GM12801 (cell line): ENCODE measurements at regions not wholly inside any gene's neighbourhood (a gene's known extent, or its start where the extent isn't known, plus 50 kb on each side); places are given as distances from the start of the nearest gene placed in this dataset.

Experiments
- TF ChIP-seq, protein P1 (sequence below): IDR thresholded peaks from one replicate; pipeline ENCODE4 v1.5.1; 2011; ENCODE audit warnings: control low read depth; ENCODE audit not compliant: insufficient read length; ENCODE audit errors: extremely low read depth

DNA sequence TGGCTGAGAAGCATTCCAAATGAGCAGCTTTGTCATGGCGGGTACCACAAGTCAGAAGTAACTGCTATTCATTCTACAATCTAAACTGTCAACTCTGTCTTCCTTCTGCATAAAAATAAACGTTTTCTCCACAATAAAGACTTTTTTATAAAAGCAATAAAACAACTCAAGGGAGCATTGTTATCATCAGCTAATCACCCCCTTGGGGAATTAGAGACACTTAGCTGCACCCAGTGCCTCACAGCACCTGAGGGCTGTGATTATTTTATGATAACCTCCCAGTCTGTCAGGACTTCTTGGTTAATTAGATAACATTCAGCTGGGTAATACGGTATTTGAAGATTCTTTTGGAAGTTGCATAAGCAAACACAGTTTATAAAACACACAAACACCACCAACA, 155.6 kb downstream of the PPP1R3A start:
- TF ChIP-seq, protein P1, sequence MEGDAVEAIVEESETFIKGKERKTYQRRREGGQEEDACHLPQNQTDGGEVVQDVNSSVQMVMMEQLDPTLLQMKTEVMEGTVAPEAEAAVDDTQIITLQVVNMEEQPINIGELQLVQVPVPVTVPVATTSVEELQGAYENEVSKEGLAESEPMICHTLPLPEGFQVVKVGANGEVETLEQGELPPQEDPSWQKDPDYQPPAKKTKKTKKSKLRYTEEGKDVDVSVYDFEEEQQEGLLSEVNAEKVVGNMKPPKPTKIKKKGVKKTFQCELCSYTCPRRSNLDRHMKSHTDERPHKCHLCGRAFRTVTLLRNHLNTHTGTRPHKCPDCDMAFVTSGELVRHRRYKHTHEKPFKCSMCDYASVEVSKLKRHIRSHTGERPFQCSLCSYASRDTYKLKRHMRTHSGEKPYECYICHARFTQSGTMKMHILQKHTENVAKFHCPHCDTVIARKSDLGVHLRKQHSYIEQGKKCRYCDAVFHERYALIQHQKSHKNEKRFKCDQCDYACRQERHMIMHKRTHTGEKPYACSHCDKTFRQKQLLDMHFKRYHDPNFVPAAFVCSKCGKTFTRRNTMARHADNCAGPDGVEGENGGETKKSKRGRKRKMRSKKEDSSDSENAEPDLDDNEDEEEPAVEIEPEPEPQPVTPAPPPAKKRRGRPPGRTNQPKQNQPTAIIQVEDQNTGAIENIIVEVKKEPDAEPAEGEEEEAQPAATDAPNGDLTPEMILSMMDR: no peak

DNA sequence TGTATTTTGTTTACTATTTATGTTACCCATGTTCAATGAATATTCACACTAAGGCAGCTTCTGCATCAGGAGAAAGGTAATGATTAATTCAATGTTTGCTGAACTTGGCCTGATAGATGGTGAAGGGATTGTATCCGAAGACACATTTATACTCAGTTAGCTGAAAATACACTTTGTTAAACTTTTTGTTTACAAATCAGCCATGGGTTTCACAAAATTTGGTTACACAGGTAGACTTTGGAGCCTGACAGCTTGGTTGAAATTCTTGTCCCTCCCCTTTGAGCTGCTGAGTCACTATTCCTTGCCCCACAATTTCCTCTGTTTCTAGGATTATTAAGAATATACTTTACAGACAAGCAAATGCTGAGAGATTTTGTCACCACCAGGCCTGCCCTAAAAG, 162.6 kb downstream of the PPP1R3A start:
- TF ChIP-seq, protein P1: no peak

GRCh38 chr7:113752689-113753088, 166.1 kb downstream of the PPP1R3A start:
- TF ChIP-seq, protein P1: no peak

DNA sequence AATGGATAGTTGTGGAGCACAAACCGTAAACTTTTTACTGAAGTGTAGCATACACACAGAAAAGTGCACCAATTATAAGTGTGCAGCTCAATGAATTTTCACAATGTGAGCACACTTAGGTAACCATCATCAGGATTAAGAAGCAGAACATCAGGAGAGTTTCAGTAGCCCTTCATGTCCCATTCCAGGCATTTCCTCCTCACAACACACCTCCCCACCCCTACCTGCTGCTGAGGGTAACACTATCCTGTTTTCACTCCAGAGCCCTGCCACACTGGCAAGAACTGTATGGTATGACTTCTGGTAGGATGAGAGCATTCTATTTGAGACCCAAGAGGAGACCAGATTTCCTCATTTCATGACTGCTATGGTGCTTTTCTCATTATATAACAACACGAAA, 166.5 kb downstream of the PPP1R3A start:
- TF ChIP-seq, protein P1: no peak

DNA sequence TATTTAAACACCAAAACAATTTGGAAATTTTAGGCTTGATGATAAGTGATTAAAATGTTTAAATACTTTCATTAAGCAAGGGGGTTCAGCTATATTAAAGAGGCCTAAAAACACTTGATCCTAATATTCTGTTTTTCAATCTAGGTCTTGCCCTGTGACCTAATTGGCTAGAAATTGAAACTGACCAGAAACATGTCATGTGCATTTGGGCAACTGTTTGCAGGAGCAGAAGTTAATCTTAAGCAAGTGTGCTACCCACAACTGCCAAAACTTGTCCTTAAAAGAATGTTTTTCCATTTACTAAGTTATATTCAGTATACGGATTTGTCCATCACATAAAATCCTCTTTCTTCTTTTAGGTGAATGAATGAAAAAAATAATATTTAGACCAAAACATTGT, 167.3 kb downstream of the PPP1R3A start:
- TF ChIP-seq, protein P1: no peak

DNA sequence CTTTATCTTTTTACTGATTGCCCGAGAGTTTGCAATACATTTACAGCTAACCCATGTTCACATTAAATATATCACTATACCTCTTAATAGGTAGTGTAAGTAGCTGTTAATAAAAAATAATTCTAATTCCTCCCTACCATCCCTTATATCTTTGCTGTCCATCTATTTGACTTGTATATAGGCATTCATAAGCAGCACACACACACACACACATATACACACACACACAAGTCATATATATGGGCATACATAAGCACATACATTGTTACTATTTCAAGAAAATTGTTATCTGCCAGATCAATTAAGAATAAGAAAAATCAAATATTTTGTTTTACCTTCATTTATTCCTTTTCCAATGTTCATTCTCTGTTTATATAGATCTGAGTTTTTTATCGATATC, 176.4 kb downstream of the PPP1R3A start:
- TF ChIP-seq, protein P1: no peak

GRCh38 chr7:113731571-113731970, 187.2 kb downstream of the PPP1R3A start:
- TF ChIP-seq, protein P1: no peak

DNA sequence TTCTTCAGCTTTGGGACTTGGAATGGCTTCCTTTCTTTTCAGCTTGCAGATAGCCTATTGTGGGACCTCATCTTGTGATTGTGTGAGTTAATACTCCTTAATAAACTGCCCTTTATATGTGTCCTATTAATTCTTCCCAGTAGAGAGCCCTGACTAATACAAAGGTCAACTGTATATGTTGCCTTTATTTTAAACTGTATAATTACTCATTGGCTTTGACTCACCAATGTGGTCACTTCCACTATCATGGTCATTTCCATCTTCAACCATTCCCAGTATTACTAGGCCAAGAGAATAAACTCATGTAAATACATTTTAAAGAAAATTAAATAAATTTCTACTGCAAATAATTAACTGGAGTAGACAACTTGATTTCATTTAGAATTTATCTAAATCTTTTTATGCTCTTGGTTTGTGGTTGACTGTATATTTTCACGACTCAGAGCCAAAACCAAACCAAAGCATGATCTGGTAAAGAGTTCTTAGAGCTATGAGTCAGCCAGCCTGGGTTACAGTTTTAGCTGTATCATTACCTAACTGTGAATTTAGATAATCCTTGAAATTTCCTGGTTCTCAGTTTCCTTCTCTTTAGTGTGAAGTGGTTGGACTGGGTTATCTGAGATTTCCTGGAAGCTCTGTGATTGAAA, 188.4 kb downstream of the PPP1R3A start:
- TF ChIP-seq, protein P1: no peak
